Stimulated activated memory B cell treated with anti-CD40 and anti-IgM and Interleukin-4, amounts not matched to agents 10 μg/mL and 1 μg/mL and 100 μg/mL, for 72 hours (primary cell): ENCODE measurements at regions not wholly inside any gene's neighbourhood (a gene's known extent, or its start where the extent isn't known, plus 50 kb on each side); places are given as distances from the start of the nearest gene placed in this dataset.
"Not testable (repeated sequence)": the region's sequence is repeated elsewhere in the genome, so short reads cannot be mapped to it uniquely, and the experiment has no call there.

Experiments
- ATAC-seq: fragments of 150-1000 bp; cut with Tn5 transposase; 2 replicates; pipeline ENCODE4 v1.10.0; 2021
- H3K27ac Mint-ChIP-seq: one replicate; pipeline ENCODE4 v1.8.0; 2022; ENCODE audit warnings: mild to moderate bottlenecking, mixed read lengths
- H3K27me3 Mint-ChIP-seq: one replicate; pipeline ENCODE4 v1.8.0; 2022; ENCODE audit warnings: mixed read lengths
- H3K36me3 Mint-ChIP-seq: one replicate; pipeline ENCODE4 v1.8.0; 2022; ENCODE audit warnings: mixed read lengths
- H3K4me1 Mint-ChIP-seq: one replicate; pipeline ENCODE4 v1.8.0; 2022; ENCODE audit warnings: mixed read lengths
- H3K4me3 Mint-ChIP-seq: one replicate; pipeline ENCODE4 v1.8.0; 2022; ENCODE audit warnings: mild to moderate bottlenecking, moderate library complexity, mixed read lengths
- H3K9me3 Mint-ChIP-seq: one replicate; pipeline ENCODE4 v1.8.0; 2022; ENCODE audit warnings: mixed read lengths

GRCh38 chr3:35849496-35849895 lies 210.2 kb downstream of the ARPP21 start:
- H3K27me3 Mint-ChIP-seq: no peaks in the 10 kb centered on the region
- H3K27ac Mint-ChIP-seq: no peak overlapping the region
- H3K9me3 Mint-ChIP-seq: peaks cover 6% of the 10 kb centered on the region
- H3K4me3 Mint-ChIP-seq: no peak overlapping the region
- H3K4me1 Mint-ChIP-seq: no peaks in the 10 kb centered on the region
- no peaks in the 10 kb centered on the region for H3K36me3 Mint-ChIP-seq
- no peak for ATAC-seq

DNA sequence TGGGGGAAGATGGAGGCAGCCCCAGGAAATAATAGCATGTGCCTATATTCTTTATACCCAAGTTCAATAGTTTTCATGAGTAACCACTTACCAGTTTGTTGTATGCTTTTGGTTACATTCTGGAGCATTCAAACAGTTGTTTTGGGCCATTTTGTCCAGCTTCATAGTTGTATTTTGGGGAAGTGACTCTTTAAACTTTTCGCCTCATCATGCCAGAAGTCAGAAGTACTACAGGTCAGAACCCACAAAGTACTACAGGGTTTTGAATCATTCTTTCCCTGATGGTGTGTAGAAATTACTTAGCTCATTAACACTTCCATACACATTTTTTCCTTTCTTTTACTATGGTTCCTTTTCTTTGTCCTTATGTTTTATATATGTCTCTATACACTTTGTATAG lies 210.6 kb downstream of the ARPP21 start:
- H3K9me3 Mint-ChIP-seq: peaks cover 3% of the 10 kb centered on the region
- H3K4me3 Mint-ChIP-seq: no peak overlapping the region
- H3K4me1 Mint-ChIP-seq: no peaks in the 10 kb centered on the region
- no peak for ATAC-seq
- no peaks in the 10 kb centered on the region for H3K36me3 Mint-ChIP-seq
- H3K27me3 Mint-ChIP-seq: no peaks in the 10 kb centered on the region
- H3K27ac Mint-ChIP-seq: no peak overlapping the region

DNA sequence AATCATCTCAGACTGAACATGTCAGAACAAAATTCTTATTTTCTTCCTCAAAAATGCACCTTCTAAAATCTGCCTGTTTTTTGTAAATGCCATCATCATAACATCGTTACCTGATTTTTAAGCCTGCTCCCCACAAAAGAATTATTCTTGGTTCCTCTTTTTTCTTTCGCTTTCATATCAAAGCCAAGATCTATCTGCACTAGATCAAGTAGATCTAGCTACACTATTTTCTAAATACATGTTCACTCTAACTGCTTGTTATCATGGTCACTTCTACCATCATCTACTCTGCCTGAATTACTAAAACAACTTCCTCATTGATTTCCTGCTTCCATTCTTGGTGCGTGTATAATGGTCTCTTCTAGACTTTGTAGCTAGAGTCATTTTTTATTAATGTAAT lies 217.7 kb downstream of the ARPP21 start:
- no peak for ATAC-seq
- no peaks in the 10 kb centered on the region for H3K9me3 Mint-ChIP-seq
- H3K27ac Mint-ChIP-seq: no peak overlapping the region
- no peak overlapping the region for H3K4me3 Mint-ChIP-seq
- no peaks in the 10 kb centered on the region for H3K27me3 Mint-ChIP-seq
- peaks cover 12% of the 10 kb centered on the region for H3K4me1 Mint-ChIP-seq
- no peaks in the 10 kb centered on the region for H3K36me3 Mint-ChIP-seq

- H3K9me3 Mint-ChIP-seq: no peaks in the 10 kb centered on the region
- no peak overlapping the region for H3K4me3 Mint-ChIP-seq
- peaks cover 9% of the 10 kb centered on the region for H3K4me1 Mint-ChIP-seq
- H3K36me3 Mint-ChIP-seq: no peaks in the 10 kb centered on the region
- no peak for ATAC-seq
- H3K27ac Mint-ChIP-seq: no peak overlapping the region
- no peaks in the 10 kb centered on the region for H3K27me3 Mint-ChIP-seq
These were observed 222.7 kb downstream of the ARPP21 start for GRCh38 chr3:35862057-35862456.

- no peaks in the 10 kb centered on the region for H3K36me3 Mint-ChIP-seq
- H3K4me1 Mint-ChIP-seq: no peaks in the 10 kb centered on the region
- no peak overlapping the region for H3K27ac Mint-ChIP-seq
- H3K27me3 Mint-ChIP-seq: no peaks in the 10 kb centered on the region
- H3K9me3 Mint-ChIP-seq: no peaks in the 10 kb centered on the region
- H3K4me3 Mint-ChIP-seq: no peak overlapping the region
- ATAC-seq: no peak
These were observed 225.5 kb downstream of the ARPP21 start for GRCh38 chr3:35864871-35865270.

DNA sequence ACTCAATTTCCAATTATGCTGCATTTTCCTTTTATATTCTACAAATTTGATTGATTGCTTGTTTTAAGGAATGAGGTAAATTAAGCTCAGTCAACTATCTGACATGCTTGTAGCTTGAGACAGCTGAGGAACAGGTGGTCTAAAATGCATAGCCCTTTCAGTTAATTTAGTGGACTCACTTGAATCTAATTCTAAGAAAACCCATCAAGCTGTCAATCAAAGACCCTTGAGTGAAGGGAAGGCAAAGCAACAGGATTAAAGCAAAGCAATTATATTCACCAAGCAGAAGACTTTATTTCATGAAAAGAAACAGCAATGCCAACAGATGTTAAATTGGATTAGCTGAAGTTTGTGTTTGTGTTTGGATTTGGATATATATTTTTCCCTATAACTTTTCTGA lies 228.5 kb downstream of the ARPP21 start:
- Mint-ChIP-seq H3K36me3 (no peaks in the 10 kb centered on the region), H3K4me3 (no peak overlapping the region), H3K27me3 (no peaks in the 10 kb centered on the region), H3K9me3 (no peaks in the 10 kb centered on the region), H3K27ac (no peak overlapping the region), H3K4me1 (no peaks in the 10 kb centered on the region)
- ATAC-seq: no peak

DNA sequence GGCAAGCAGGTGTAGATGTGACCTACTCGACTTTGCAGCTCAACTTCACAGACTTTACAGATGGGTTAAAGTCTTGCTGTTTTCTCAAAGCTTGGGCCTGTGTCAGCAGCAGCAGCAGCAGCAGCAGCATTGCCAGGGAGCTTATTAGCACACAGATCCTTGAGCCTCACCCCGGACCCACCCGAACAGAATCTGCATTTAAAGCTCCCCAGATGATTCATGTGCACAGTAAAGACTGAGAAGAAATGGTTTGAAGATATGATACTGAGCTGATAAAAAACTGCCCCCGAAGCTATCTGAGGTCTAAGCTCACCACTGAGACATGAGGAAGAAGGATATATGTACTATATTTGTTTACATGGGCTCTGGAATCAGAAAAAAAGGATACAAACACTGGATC lies 231.7 kb downstream of the ARPP21 start:
- Mint-ChIP-seq H3K4me1 (no peaks in the 10 kb centered on the region), H3K4me3 (no peak overlapping the region), H3K36me3 (no peaks in the 10 kb centered on the region), H3K27ac (no peak overlapping the region), H3K27me3 (no peaks in the 10 kb centered on the region), H3K9me3 (no peaks in the 10 kb centered on the region)
- no peak for ATAC-seq

- ATAC-seq: no peak
These were observed 244.6 kb downstream of the ARPP21 start for GRCh38 chr3:35883929-35884328.

GRCh38 chr3:35894735-35895134 lies 255.4 kb downstream of the ARPP21 start:
- Mint-ChIP-seq H3K27ac (no peak overlapping the region), H3K36me3 (no peaks in the 10 kb centered on the region), H3K27me3 (no peaks in the 10 kb centered on the region), H3K9me3 (peaks cover 2% of the 10 kb centered on the region), H3K4me3 (no peak overlapping the region), H3K4me1 (no peaks in the 10 kb centered on the region)
- ATAC-seq: no peak

More at GRCh38 chr3:35883929-35884328, 244.6 kb downstream of the ARPP21 start:
- no peaks in the 10 kb centered on the region for H3K4me1 Mint-ChIP-seq
- no peaks in the 10 kb centered on the region for H3K27me3 Mint-ChIP-seq
- H3K27ac Mint-ChIP-seq: no peak overlapping the region
- H3K36me3 Mint-ChIP-seq: no peaks in the 10 kb centered on the region
- peaks cover 7% of the 10 kb centered on the region for H3K9me3 Mint-ChIP-seq
- no peak overlapping the region for H3K4me3 Mint-ChIP-seq

GRCh38 chr3:35899245-35899644 lies 259.9 kb downstream of the ARPP21 start:
- no peak for ATAC-seq
- no peaks in the 10 kb centered on the region for H3K4me1 Mint-ChIP-seq
- H3K4me3 Mint-ChIP-seq: no peak overlapping the region
- H3K27ac Mint-ChIP-seq: no peak overlapping the region
- no peaks in the 10 kb centered on the region for H3K36me3 Mint-ChIP-seq
- no peaks in the 10 kb centered on the region for H3K27me3 Mint-ChIP-seq
- no peaks in the 10 kb centered on the region for H3K9me3 Mint-ChIP-seq

- no peaks in the 10 kb centered on the region for H3K36me3 Mint-ChIP-seq
- no peak for ATAC-seq
- H3K27ac Mint-ChIP-seq: no peak overlapping the region
- no peaks in the 10 kb centered on the region for H3K4me1 Mint-ChIP-seq
- H3K4me3 Mint-ChIP-seq: no peak overlapping the region
- no peaks in the 10 kb centered on the region for H3K27me3 Mint-ChIP-seq
- no peaks in the 10 kb centered on the region for H3K9me3 Mint-ChIP-seq
These were observed 260.8 kb downstream of the ARPP21 start for GRCh38 chr3:35900079-35900478.

GRCh38 chr3:35908366-35909232 lies 269.3 kb downstream of the ARPP21 start:
- H3K27me3 Mint-ChIP-seq: no peaks in the 10 kb centered on the region
- no peaks in the 10 kb centered on the region for H3K4me1 Mint-ChIP-seq
- H3K9me3 Mint-ChIP-seq: no peaks in the 10 kb centered on the region
- no peak for ATAC-seq
- no peak overlapping the region for H3K27ac Mint-ChIP-seq
- H3K36me3 Mint-ChIP-seq: no peaks in the 10 kb centered on the region
- H3K4me3 Mint-ChIP-seq: no peak overlapping the region

DNA sequence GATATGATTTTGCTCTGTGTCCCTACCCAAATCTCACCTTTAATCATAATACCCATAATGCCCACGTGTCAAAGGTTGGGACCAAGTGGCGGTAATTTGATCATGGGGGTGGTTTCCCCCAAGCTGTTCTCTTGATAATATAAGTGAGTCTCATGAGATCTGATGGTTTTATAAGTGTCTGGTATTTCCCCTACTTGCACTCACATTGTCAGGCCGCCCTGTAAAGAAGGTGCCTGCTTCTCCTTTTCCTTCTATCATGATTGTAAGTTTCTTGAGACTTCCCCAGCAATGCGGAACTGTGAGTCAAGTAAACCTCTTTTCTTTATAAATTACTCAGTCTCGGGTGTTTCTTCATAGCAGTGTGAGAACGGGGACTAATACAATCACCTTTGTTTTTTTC lies 279.8 kb downstream of the ARPP21 start:
- no peak for ATAC-seq
- H3K27me3 Mint-ChIP-seq: peaks cover 14% of the 10 kb centered on the region
- no peak overlapping the region for H3K4me3 Mint-ChIP-seq
- H3K27ac Mint-ChIP-seq: no peak overlapping the region
- no peaks in the 10 kb centered on the region for H3K36me3 Mint-ChIP-seq
- no peaks in the 10 kb centered on the region for H3K4me1 Mint-ChIP-seq
- H3K9me3 Mint-ChIP-seq: peaks cover 9% of the 10 kb centered on the region

DNA sequence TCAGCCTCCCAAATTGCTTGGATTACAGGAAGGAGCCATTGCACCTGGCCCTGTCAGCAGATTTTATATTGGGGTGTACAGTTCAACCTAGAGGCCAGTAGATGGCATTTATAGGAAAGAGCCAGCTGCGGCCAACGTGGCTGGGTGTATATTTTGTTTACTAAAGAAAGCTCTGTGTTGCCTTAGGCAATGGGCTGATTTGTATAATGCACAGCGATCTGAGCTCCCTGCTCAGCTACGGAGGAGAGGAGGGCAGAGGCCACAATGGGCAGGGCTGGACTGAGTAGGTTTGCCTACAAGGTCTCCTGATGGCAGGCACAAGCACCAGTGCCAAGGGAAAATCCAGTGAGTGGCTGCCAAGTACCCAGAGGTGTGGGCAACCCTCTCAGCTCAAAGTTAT lies 282.4 kb downstream of the ARPP21 start:
- H3K27ac Mint-ChIP-seq: no peak overlapping the region
- H3K27me3 Mint-ChIP-seq: peaks cover 14% of the 10 kb centered on the region
- ATAC-seq: no peak
- H3K4me3 Mint-ChIP-seq: no peak overlapping the region
- H3K9me3 Mint-ChIP-seq: peaks cover 9% of the 10 kb centered on the region
- no peaks in the 10 kb centered on the region for H3K4me1 Mint-ChIP-seq
- H3K36me3 Mint-ChIP-seq: no peaks in the 10 kb centered on the region

GRCh38 chr3:35924070-35924469 lies 284.7 kb downstream of the ARPP21 start:
- not testable (repeated sequence) for H3K9me3 Mint-ChIP-seq, ATAC-seq, H3K27me3 Mint-ChIP-seq, H3K4me1 Mint-ChIP-seq, H3K36me3 Mint-ChIP-seq, H3K27ac Mint-ChIP-seq, H3K4me3 Mint-ChIP-seq

- no peak overlapping the region for H3K4me3 Mint-ChIP-seq
- no peaks in the 10 kb centered on the region for H3K9me3 Mint-ChIP-seq
- no peaks in the 10 kb centered on the region for H3K4me1 Mint-ChIP-seq
- H3K36me3 Mint-ChIP-seq: no peaks in the 10 kb centered on the region
- no peak for ATAC-seq
- no peaks in the 10 kb centered on the region for H3K27me3 Mint-ChIP-seq
- H3K27ac Mint-ChIP-seq: no peak overlapping the region
These were observed 288.1 kb downstream of the ARPP21 start for GRCh38 chr3:35927441-35927840.
